H9 (cell line): ENCODE measurements at regions not wholly inside any gene's neighbourhood (a gene's known extent, or its start where the extent isn't known, plus 50 kb on each side); places are given as distances from the start of the nearest gene placed in this dataset.

ENCODE experiments used
- DNase-seq: peaks from one replicate; pipeline ENCODE4 v3.0.0-alpha.2; 2017
- H2AFZ ChIP-seq: one replicate; pipeline ENCODE4 v1.6.1; 2013; ENCODE audit warnings: mild to moderate bottlenecking, low read length, control low read depth, moderate library complexity
- H2AK5ac ChIP-seq: 2 replicates; pipeline ENCODE4 v1.6.1; 2013; ENCODE audit warnings: low read length, control low read depth, mixed read lengths; ENCODE audit not compliant: insufficient read length
- H2BK120ac ChIP-seq: one replicate; pipeline ENCODE4 v1.6.1; 2013; ENCODE audit warnings: low read depth, mild to moderate bottlenecking, low read length, control low read depth, inconsistent platforms; ENCODE audit not compliant: poor library complexity, severe bottlenecking
- H2BK12ac ChIP-seq: 2 replicates; pipeline ENCODE4 v1.6.1; 2013; ENCODE audit warnings: low read length, control low read depth, mixed read lengths, low read depth; ENCODE audit not compliant: insufficient read length
- H2BK15ac ChIP-seq: 2 replicates; pipeline ENCODE4 v1.6.1; 2013; ENCODE audit warnings: low read depth, low read length, control low read depth
- H2BK20ac ChIP-seq: one replicate; pipeline ENCODE4 v1.6.1; 2013; ENCODE audit warnings: low read depth, mild to moderate bottlenecking, low read length, control low read depth, inconsistent platforms; ENCODE audit not compliant: poor library complexity, severe bottlenecking
- H2BK5ac ChIP-seq: 2 replicates; pipeline ENCODE4 v1.6.1; 2013; ENCODE audit warnings: low read length, control low read depth, mixed read lengths; ENCODE audit not compliant: insufficient read length
- H3K14ac ChIP-seq: 2 replicates; pipeline ENCODE4 v1.6.1; 2013; ENCODE audit warnings: low read length, control low read depth; ENCODE audit not compliant: insufficient read depth
- H3K18ac ChIP-seq: 2 replicates; pipeline ENCODE4 v1.6.1; 2013; ENCODE audit warnings: low read depth, mild to moderate bottlenecking, mixed read lengths, low read length, control low read depth; ENCODE audit not compliant: insufficient read length
- H3K23ac ChIP-seq: 2 replicates; pipeline ENCODE4 v1.6.1; 2013; ENCODE audit warnings: low read length, control low read depth, mixed read lengths, low read depth; ENCODE audit not compliant: insufficient read length
- H3K23me2 ChIP-seq: 2 replicates; pipeline ENCODE4 v1.6.1; 2013; ENCODE audit warnings: low read depth, mild to moderate bottlenecking, mixed read lengths, low read length, control low read depth; ENCODE audit not compliant: insufficient read length, poor library complexity, severe bottlenecking
- H3K27ac ChIP-seq: 2 replicates; pipeline ENCODE4 v1.5.1; 2013; ENCODE audit warnings: low read length, control low read depth, mixed read lengths, low read depth; ENCODE audit not compliant: insufficient read length
- H3K27me3 ChIP-seq: 2 replicates; pipeline ENCODE4 v1.6.1; 2013; ENCODE audit warnings: low read length, control low read depth, inconsistent platforms; ENCODE audit not compliant: insufficient read depth
- H3K4ac ChIP-seq: 2 replicates; pipeline ENCODE4 v1.6.1; 2013; ENCODE audit warnings: low read depth, mild to moderate bottlenecking, control low read depth, inconsistent platforms, low read length, moderate library complexity
- H3K4me1 ChIP-seq: 2 replicates; pipeline ENCODE4 v1.6.1; 2013; ENCODE audit warnings: low read length, control low read depth, inconsistent platforms; ENCODE audit not compliant: insufficient read depth
- H3K4me2 ChIP-seq: 2 replicates; pipeline ENCODE4 v1.6.1; 2013; ENCODE audit warnings: low read length, control low read depth, mixed read lengths; ENCODE audit not compliant: insufficient read length, insufficient read depth
- H3K56ac ChIP-seq: 2 replicates; pipeline ENCODE4 v1.6.1; 2013; ENCODE audit warnings: low read depth, mild to moderate bottlenecking, mixed read lengths, low read length, control low read depth; ENCODE audit not compliant: insufficient read length
- H3K79me1 ChIP-seq: 2 replicates; pipeline ENCODE4 v1.6.1; 2013; ENCODE audit warnings: low read depth, mild to moderate bottlenecking, moderate library complexity, low read length, control low read depth, inconsistent platforms; ENCODE audit not compliant: insufficient read depth, poor library complexity, severe bottlenecking
- H3K79me2 ChIP-seq: 2 replicates; pipeline ENCODE4 v1.6.1; 2013; ENCODE audit warnings: low read length, control low read depth, inconsistent platforms; ENCODE audit not compliant: insufficient read depth
- H3K9ac ChIP-seq: 2 replicates; pipeline ENCODE4 v1.6.1; 2013; ENCODE audit warnings: low read length, control low read depth, mixed read lengths; ENCODE audit not compliant: insufficient read length; ENCODE audit errors: extremely low read depth
- H3K9me3 ChIP-seq: one replicate; pipeline ENCODE4 v1.6.1; 2013; ENCODE audit warnings: low read depth, low read length, inconsistent platforms; ENCODE audit not compliant: control insufficient read depth
- H3T11ph ChIP-seq: one replicate; pipeline ENCODE4 v1.6.1; 2013; ENCODE audit warnings: mild to moderate bottlenecking, low read length, control low read depth, inconsistent platforms
- H4K20me1 ChIP-seq: one replicate; pipeline ENCODE4 v1.6.1; 2013; ENCODE audit not compliant: control insufficient read depth, insufficient read length, insufficient read depth
- H4K5ac ChIP-seq: 2 replicates; pipeline ENCODE4 v1.6.1; 2013; ENCODE audit warnings: low read depth, mild to moderate bottlenecking, mixed read lengths, low read length, control low read depth; ENCODE audit not compliant: insufficient read length
- H4K8ac ChIP-seq: replicated peaks from 2 replicates; pipeline ENCODE4 v1.6.1; 2013; ENCODE audit warnings: low read length, control low read depth, mixed read lengths, low read depth; ENCODE audit not compliant: insufficient read length
- H4K91ac ChIP-seq: 2 replicates; pipeline ENCODE4 v1.6.1; 2013; ENCODE audit warnings: low read depth, mild to moderate bottlenecking, moderate library complexity, mixed read lengths, low read length, control low read depth; ENCODE audit not compliant: insufficient read length
- H3K27ac Mint-ChIP-seq, 3 experiments: 2 replicates in 2 of 3; 3 replicates in 1 of 3; pipeline ENCODE4 v1.8.0; 2020 to 2021; ENCODE audit warnings: mixed read lengths in 3 of 3, mild to moderate bottlenecking in 1 of 3, moderate library complexity in 1 of 3
- H3K27me3 Mint-ChIP-seq: 2 replicates; pipeline ENCODE4 v1.8.0; 2021; ENCODE audit warnings: low read depth, mild to moderate bottlenecking, moderate library complexity, mixed read lengths
- H3K36me3 Mint-ChIP-seq, 3 experiments: 2 replicates in 2 of 3; 3 replicates in 1 of 3; pipeline ENCODE4 v1.8.0; 2020 to 2021; ENCODE audit warnings: low read depth in 3 of 3, mixed read lengths in 3 of 3; ENCODE audit not compliant: insufficient read depth in 1 of 3
- H3K4me1 Mint-ChIP-seq, 2 experiments: 2 replicates each; pipeline ENCODE4 v1.8.0; 2020; ENCODE audit warnings: mixed read lengths in 2 of 2
- H3K4me3 Mint-ChIP-seq, 2 experiments: 2 replicates in 1 of 2; 3 replicates in 1 of 2; pipeline ENCODE4 v1.8.0; 2020 to 2021; ENCODE audit warnings: mild to moderate bottlenecking in 2 of 2, mixed read lengths in 2 of 2, moderate library complexity in 1 of 2
- H3K9me3 Mint-ChIP-seq, 2 experiments: 2 replicates in 1 of 2; 3 replicates in 1 of 2; pipeline ENCODE4 v1.8.0; 2020; ENCODE audit warnings: mild to moderate bottlenecking in 2 of 2, mixed read lengths in 2 of 2, moderate library complexity in 1 of 2
- CTCF ChIP-seq: fragments of 200-600 bp; sonication (generic); conservative IDR thresholded peaks from 3 replicates; pipeline ENCODE4 v1.8.0; 2021; ENCODE audit warnings: antibody characterized with exemption, mild to moderate bottlenecking
- WGBS: extraction: QIAGEN DNeasy Blood & Tissue Kit; methylation state at CpG from one replicate; pipeline ENCODE4 v1.1.7; 2013; ENCODE audit warnings: missing lambda C conversion rate, low lambda C conversion rate, mixed read lengths; ENCODE audit not compliant: insufficient read length; ENCODE audit errors: extremely low coverage; 5-methylcytosine and 5-hydroxymethylcytosine counted together

GRCh38 chr1:101748077-101748476 is 248.6 kb downstream of the OLFM3 start:
- Mint-ChIP-seq H3K36me3 (no peaks in the 10 kb centered on the region), H3K27me3 (no peaks in the 10 kb centered on the region), H3K4me1 (no peaks in the 10 kb centered on the region), H3K4me3 (no peak overlapping the region), H3K9me3 (no peaks in the 10 kb centered on the region), H3K27ac (no peak overlapping the region)
- Histone ChIP-seq H2BK120ac (no peak overlapping the region), H3K23me2 (no peaks in the 10 kb centered on the region), H4K5ac (no peak overlapping the region), H3K4me1 (no peaks in the 10 kb centered on the region), H3T11ph (no peak overlapping the region), H3K79me1 (no peaks in the 10 kb centered on the region), H3K4me2 (no peak overlapping the region), H3K56ac (no peak overlapping the region), H2BK20ac (no peak overlapping the region), H3K23ac (no peak overlapping the region), H4K91ac (no peak overlapping the region), H4K8ac (no peak overlapping the region), H3K27ac (no peak overlapping the region), H2BK12ac (no peak overlapping the region), H2BK15ac (no peak overlapping the region), H2AK5ac (no peak overlapping the region), H3K4ac (no peak overlapping the region), H3K27me3 (no peaks in the 10 kb centered on the region), H3K9me3 (no peaks in the 10 kb centered on the region), H4K20me1 (no peaks in the 10 kb centered on the region), H3K14ac (no peak overlapping the region), H3K79me2 (no peaks in the 10 kb centered on the region), H3K18ac (no peak overlapping the region), H2BK5ac (no peak overlapping the region), H3K9ac (no peak overlapping the region), H2AFZ (no peak overlapping the region)
- DNase-seq, result no peak
- no CpG with 5 or more reads among the region's 2 CpGs for WGBS
- no peak for TF ChIP-seq CTCF
